WTC11 (cell line): ENCODE measurements at regions not wholly inside any gene's neighbourhood (a gene's known extent, or its start where the extent isn't known, plus 50 kb on each side); places are given as distances from the start of the nearest gene placed in this dataset.
A peak's percentile ranks its signal among the peaks of the same experiment; 100 is the strongest.

Experiments
- ATAC-seq: fragments of 200-7000 bp; cut with Tn5 transposase; 2 replicates; pipeline ENCODE4 v1.10.0; 2021; ENCODE audit warnings: mild to moderate bottlenecking, moderate library complexity
- CTCF ChIA-PET: fragments of 300-600 bp; sonication (Branson Sonifier 250); formaldehyde crosslinking; loops from one replicate; lab custom pipeline; 2021; ENCODE audit warnings: antibody characterized with exemption; lab: Charles Lee
- POLR2A ChIA-PET: fragments of 350-600 bp; sonication (Branson Sonifier 250); formaldehyde crosslinking; loops from one replicate; lab custom pipeline; 2021; ENCODE audit warnings: antibody characterized with exemption; lab: Charles Lee
- DNase-seq: peaks from one replicate; pipeline ENCODE4 v3.0.0; 2021; ENCODE audit warnings: low spot score
- H3K27ac Mint-ChIP-seq: 2 replicates; pipeline ENCODE4 v1.8.0; 2021; ENCODE audit warnings: mixed read lengths
- H3K27me3 Mint-ChIP-seq: 2 replicates; pipeline ENCODE4 v1.8.0; 2021; ENCODE audit warnings: low read depth, mild to moderate bottlenecking, moderate library complexity, mixed read lengths
- H3K36me3 Mint-ChIP-seq: 2 replicates; pipeline ENCODE4 v1.8.0; 2021; ENCODE audit warnings: mixed read lengths
- H3K4me1 Mint-ChIP-seq: 2 replicates; pipeline ENCODE4 v1.8.0; 2022; ENCODE audit warnings: mixed read lengths
- H3K4me3 Mint-ChIP-seq: 2 replicates; pipeline ENCODE4 v1.8.0; 2021; ENCODE audit warnings: mild to moderate bottlenecking, moderate library complexity, mixed read lengths
- H3K9me3 Mint-ChIP-seq: 2 replicates; pipeline ENCODE4 v1.8.0; 2021; ENCODE audit warnings: mixed read lengths
- AR ChIP-seq: fragments of 250-450 bp; sonication (Bioruptor Pico); IDR thresholded peaks from 2 replicates; pipeline ENCODE4 v1.9.0; 2021; ENCODE audit warnings: mild to moderate bottlenecking
- CREM ChIP-seq: sonication (generic); formaldehyde crosslinking; IDR thresholded peaks from 2 replicates; pipeline ENCODE4 v1.8.1; 2022; ENCODE audit warnings: mild to moderate bottlenecking, missing genetic modification reagents, moderate library complexity
- ERG ChIP-seq: fragments of 250-450 bp; sonication (Bioruptor Pico); IDR thresholded peaks from 2 replicates; pipeline ENCODE4 v1.8.0; 2021; ENCODE audit warnings: mild to moderate bottlenecking
- GRHL2 ChIP-seq: fragments of 250-450 bp; sonication (Bioruptor Pico); IDR thresholded peaks from 2 replicates; pipeline ENCODE4 v1.8.0; 2022; ENCODE audit warnings: mild to moderate bottlenecking, moderate library complexity; ENCODE audit not compliant: insufficient replicate concordance, severe bottlenecking
- JUN ChIP-seq: sonication (generic); formaldehyde crosslinking; IDR thresholded peaks from 2 replicates; pipeline ENCODE4 v1.8.0; 2023; ENCODE audit warnings: mild to moderate bottlenecking, missing genetic modification reagents
- KAT7 ChIP-seq: sonication (generic); formaldehyde crosslinking; IDR thresholded peaks from 2 replicates; pipeline ENCODE4 v1.8.1; 2023; ENCODE audit warnings: missing genetic modification reagents, mild to moderate bottlenecking, borderline replicate concordance
- MAX ChIP-seq: sonication (generic); formaldehyde crosslinking; IDR thresholded peaks from 2 replicates; pipeline ENCODE4 v1.8.0; 2022; ENCODE audit warnings: mild to moderate bottlenecking, missing genetic modification reagents
- MXD4 ChIP-seq: fragments of 250-450 bp; sonication (Bioruptor Pico); IDR thresholded peaks from 2 replicates; pipeline ENCODE4 v1.8.0; 2021; ENCODE audit warnings: mild to moderate bottlenecking, moderate library complexity, borderline replicate concordance
- NR1H2 ChIP-seq: sonication (generic); formaldehyde crosslinking; IDR thresholded peaks from 2 replicates; pipeline ENCODE4 v1.9.0; 2021; ENCODE audit warnings: mild to moderate bottlenecking, moderate library complexity, missing genetic modification reagents
- PRDM15 ChIP-seq: sonication (generic); formaldehyde crosslinking; IDR thresholded peaks from 2 replicates; pipeline ENCODE4 v1.8.0; 2022; ENCODE audit warnings: missing genetic modification reagents
- PRRX2 ChIP-seq: fragments of 250-450 bp; sonication (Bioruptor Pico); IDR thresholded peaks from 2 replicates; pipeline ENCODE4 v1.8.0; 2021; ENCODE audit warnings: mild to moderate bottlenecking
- TEAD1 ChIP-seq: sonication (generic); formaldehyde crosslinking; IDR thresholded peaks from 2 replicates; pipeline ENCODE4 v1.8.0; 2022; ENCODE audit warnings: mild to moderate bottlenecking, missing genetic modification reagents
- USF1 ChIP-seq: sonication (generic); formaldehyde crosslinking; IDR thresholded peaks from 2 replicates; pipeline ENCODE4 v1.8.0; 2022; ENCODE audit warnings: mild to moderate bottlenecking, missing genetic modification reagents
- ZBTB21 ChIP-seq: sonication (generic); formaldehyde crosslinking; IDR thresholded peaks from 2 replicates; pipeline ENCODE4 v1.8.1; 2023; ENCODE audit warnings: mild to moderate bottlenecking, missing genetic modification reagents, borderline replicate concordance
- ZNF232 ChIP-seq: sonication (generic); formaldehyde crosslinking; IDR thresholded peaks from 2 replicates; pipeline ENCODE4 v1.8.0; 2022; ENCODE audit warnings: mild to moderate bottlenecking, missing genetic modification reagents
- TF ChIP-seq, protein P1 (sequence below): sonication (generic); formaldehyde crosslinking; IDR thresholded peaks from 2 replicates; pipeline ENCODE4 v1.8.0; 2023; ENCODE audit warnings: missing genetic modification reagents, mild to moderate bottlenecking, borderline replicate concordance
- TF ChIP-seq, protein P2 (sequence below): sonication (generic); formaldehyde crosslinking; IDR thresholded peaks from 2 replicates; pipeline ENCODE4 v1.8.1; 2023; ENCODE audit warnings: mild to moderate bottlenecking, missing genetic modification reagents, moderate library complexity
- TF ChIP-seq, protein P3 (sequence below): sonication (generic); formaldehyde crosslinking; IDR thresholded peaks from 2 replicates; pipeline ENCODE4 v1.8.1; 2023; ENCODE audit warnings: mild to moderate bottlenecking, missing genetic modification reagents

DNA sequence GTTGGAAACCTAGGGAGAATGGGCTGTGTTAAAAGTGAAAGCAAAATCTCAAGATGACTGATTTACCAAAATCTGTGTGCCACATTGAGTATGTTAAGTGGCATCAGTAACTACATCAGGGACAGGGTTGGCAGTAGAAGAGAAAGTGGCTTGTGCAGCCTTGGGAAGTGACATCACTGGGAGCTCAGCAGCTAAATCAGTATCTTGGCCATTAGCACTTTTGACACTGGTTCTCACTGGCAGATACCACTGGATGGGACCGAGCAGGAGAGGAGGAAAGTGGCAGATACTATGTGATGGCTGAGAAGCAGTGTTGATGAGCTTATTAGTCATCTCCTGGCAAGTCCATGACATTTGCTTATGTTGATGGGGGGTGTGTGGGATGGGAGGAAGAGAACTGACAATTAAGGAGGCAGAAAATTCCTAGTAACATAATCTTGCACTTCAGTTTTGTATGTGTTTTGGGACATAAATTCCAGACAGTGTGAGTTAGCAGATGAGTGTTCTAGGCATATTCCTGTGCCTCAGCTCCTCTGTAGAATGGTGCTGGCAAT, 322.2 kb downstream of the SOX4 start (continued):
- no peak for TF ChIP-seq AR
- TF ChIP-seq USF1 (CRISPR knock-in tag): no peak

DNA sequence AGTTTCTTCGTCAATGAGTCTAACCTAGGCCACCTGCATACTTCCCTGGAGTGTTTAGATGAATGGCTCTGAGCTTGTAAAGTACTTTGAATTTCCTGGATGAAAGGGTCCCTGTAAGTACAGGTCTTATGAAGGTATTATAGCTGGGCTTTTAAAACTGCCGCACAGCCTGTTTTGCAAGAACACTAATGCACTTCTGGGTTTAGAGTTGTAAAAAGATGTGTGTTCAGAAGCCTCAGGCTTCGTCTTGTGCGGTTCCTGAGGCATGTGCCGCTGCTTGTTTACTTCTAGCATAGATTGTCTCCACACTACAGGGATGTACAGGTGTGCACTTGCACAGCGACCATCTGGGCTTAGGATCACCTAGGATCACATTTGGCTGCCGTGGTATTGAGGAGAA, 324.5 kb downstream of the SOX4 start:
- no peak for ATAC-seq
- TF ChIP-seq ZBTB21 (CRISPR knock-in tag): no peak
- TF ChIP-seq GRHL2: no peak
- no peak for TF ChIP-seq JUN
- TF ChIP-seq, protein P1, sequence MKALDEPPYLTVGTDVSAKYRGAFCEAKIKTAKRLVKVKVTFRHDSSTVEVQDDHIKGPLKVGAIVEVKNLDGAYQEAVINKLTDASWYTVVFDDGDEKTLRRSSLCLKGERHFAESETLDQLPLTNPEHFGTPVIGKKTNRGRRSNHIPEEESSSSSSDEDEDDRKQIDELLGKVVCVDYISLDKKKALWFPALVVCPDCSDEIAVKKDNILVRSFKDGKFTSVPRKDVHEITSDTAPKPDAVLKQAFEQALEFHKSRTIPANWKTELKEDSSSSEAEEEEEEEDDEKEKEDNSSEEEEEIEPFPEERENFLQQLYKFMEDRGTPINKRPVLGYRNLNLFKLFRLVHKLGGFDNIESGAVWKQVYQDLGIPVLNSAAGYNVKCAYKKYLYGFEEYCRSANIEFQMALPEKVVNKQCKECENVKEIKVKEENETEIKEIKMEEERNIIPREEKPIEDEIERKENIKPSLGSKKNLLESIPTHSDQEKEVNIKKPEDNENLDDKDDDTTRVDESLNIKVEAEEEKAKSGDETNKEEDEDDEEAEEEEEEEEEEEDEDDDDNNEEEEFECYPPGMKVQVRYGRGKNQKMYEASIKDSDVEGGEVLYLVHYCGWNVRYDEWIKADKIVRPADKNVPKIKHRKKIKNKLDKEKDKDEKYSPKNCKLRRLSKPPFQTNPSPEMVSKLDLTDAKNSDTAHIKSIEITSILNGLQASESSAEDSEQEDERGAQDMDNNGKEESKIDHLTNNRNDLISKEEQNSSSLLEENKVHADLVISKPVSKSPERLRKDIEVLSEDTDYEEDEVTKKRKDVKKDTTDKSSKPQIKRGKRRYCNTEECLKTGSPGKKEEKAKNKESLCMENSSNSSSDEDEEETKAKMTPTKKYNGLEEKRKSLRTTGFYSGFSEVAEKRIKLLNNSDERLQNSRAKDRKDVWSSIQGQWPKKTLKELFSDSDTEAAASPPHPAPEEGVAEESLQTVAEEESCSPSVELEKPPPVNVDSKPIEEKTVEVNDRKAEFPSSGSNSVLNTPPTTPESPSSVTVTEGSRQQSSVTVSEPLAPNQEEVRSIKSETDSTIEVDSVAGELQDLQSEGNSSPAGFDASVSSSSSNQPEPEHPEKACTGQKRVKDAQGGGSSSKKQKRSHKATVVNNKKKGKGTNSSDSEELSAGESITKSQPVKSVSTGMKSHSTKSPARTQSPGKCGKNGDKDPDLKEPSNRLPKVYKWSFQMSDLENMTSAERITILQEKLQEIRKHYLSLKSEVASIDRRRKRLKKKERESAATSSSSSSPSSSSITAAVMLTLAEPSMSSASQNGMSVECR: no peak
- TF ChIP-seq ERG (CRISPR knock-in tag): no peak
- TF ChIP-seq CREM (CRISPR knock-in tag): no peak
- TF ChIP-seq ZNF232 (CRISPR knock-in tag): no peak
- TF ChIP-seq PRDM15 (CRISPR knock-in tag): no peak
- TF ChIP-seq MAX (CRISPR knock-in tag): no peak
- TF ChIP-seq PRRX2: no peak
- TF ChIP-seq MXD4 (CRISPR knock-in tag): no peak
- no peak for TF ChIP-seq NR1H2
- no peak for TF ChIP-seq TEAD1 (CRISPR knock-in tag)
- TF ChIP-seq, protein P2, sequence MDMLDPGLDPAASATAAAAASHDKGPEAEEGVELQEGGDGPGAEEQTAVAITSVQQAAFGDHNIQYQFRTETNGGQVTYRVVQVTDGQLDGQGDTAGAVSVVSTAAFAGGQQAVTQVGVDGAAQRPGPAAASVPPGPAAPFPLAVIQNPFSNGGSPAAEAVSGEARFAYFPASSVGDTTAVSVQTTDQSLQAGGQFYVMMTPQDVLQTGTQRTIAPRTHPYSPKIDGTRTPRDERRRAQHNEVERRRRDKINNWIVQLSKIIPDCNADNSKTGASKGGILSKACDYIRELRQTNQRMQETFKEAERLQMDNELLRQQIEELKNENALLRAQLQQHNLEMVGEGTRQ (CRISPR knock-in tag): no peak
- TF ChIP-seq, protein P3, sequence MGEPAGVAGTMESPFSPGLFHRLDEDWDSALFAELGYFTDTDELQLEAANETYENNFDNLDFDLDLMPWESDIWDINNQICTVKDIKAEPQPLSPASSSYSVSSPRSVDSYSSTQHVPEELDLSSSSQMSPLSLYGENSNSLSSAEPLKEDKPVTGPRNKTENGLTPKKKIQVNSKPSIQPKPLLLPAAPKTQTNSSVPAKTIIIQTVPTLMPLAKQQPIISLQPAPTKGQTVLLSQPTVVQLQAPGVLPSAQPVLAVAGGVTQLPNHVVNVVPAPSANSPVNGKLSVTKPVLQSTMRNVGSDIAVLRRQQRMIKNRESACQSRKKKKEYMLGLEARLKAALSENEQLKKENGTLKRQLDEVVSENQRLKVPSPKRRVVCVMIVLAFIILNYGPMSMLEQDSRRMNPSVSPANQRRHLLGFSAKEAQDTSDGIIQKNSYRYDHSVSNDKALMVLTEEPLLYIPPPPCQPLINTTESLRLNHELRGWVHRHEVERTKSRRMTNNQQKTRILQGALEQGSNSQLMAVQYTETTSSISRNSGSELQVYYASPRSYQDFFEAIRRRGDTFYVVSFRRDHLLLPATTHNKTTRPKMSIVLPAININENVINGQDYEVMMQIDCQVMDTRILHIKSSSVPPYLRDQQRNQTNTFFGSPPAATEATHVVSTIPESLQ (CRISPR knock-in tag): no peak
- TF ChIP-seq KAT7 (CRISPR knock-in tag): no peak
- H3K9me3 Mint-ChIP-seq: peaks cover 4% of the 10 kb centered on the region; the same call in 1 of the 2 replicates
- peak overlapping the region; percentile 19; the same call in 1 of the 2 replicates for H3K27ac Mint-ChIP-seq
- CTCF ChIA-PET: no interaction called here
- POLR2A ChIA-PET: interaction anchor here (0.6 kb wide), 1 partner anchor 264 kb away, joined by 3 read pairs; no protein-coding TSS in a partner anchor
- H3K4me3 Mint-ChIP-seq: no peak overlapping the region
- peaks cover 43% of the 10 kb centered on the region for H3K4me1 Mint-ChIP-seq
- H3K36me3 Mint-ChIP-seq: peaks cover 5% of the 10 kb centered on the region; the same call in 1 of the 2 replicates
- no peaks in the 10 kb centered on the region for H3K27me3 Mint-ChIP-seq
- DNase-seq: no peak
